ENCODE measurements at regions not wholly inside any gene's neighbourhood (a gene's known extent, or its start where the extent isn't known, plus 50 kb on each side); places are given as distances from the start of the nearest gene placed in this dataset.
"Not testable (repeated sequence)": the region's sequence is repeated elsewhere in the genome, so short reads cannot be mapped to it uniquely, and the experiment has no call there.

GRCh38 chr2:163123526-163123925, 285.0 kb upstream of the KCNH7 start:
- H3K36me3 ChIP-seq (replicated peaks), result no peaks in the 10 kb centered on the region
- TF ChIP-seq, protein P1, sequence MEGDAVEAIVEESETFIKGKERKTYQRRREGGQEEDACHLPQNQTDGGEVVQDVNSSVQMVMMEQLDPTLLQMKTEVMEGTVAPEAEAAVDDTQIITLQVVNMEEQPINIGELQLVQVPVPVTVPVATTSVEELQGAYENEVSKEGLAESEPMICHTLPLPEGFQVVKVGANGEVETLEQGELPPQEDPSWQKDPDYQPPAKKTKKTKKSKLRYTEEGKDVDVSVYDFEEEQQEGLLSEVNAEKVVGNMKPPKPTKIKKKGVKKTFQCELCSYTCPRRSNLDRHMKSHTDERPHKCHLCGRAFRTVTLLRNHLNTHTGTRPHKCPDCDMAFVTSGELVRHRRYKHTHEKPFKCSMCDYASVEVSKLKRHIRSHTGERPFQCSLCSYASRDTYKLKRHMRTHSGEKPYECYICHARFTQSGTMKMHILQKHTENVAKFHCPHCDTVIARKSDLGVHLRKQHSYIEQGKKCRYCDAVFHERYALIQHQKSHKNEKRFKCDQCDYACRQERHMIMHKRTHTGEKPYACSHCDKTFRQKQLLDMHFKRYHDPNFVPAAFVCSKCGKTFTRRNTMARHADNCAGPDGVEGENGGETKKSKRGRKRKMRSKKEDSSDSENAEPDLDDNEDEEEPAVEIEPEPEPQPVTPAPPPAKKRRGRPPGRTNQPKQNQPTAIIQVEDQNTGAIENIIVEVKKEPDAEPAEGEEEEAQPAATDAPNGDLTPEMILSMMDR (IDR thresholded peaks at IDR 0.05; ENCODE audit: low read depth, low read length, missing control alignments), result no peak
- H3K27me3 ChIP-seq (replicated peaks), result no peaks in the 10 kb centered on the region
- in situ Hi-C loops (cut with HindIII; ENCODE audit: low pct_ligation_motif_present, low sequenced_read_pairs), result no loop called here
- no peak overlapping the region for H3K4me3 ChIP-seq (ENCODE audit: low read depth, low read length)
- H3K27ac ChIP-seq, result no peak overlapping the region
- no peak for DNase-seq

- H3K27ac ChIP-seq, result no peak overlapping the region
- no peaks in the 10 kb centered on the region for H3K36me3 ChIP-seq (replicated peaks)
- H3K27me3 ChIP-seq (replicated peaks), result no peaks in the 10 kb centered on the region
- TF ChIP-seq, protein P1 (IDR thresholded peaks at IDR 0.05; ENCODE audit: low read depth, low read length, missing control alignments), result no peak
- H3K4me3 ChIP-seq (ENCODE audit: low read depth, low read length), result no peak overlapping the region
- in situ Hi-C loops (cut with HindIII; ENCODE audit: low pct_ligation_motif_present, low sequenced_read_pairs), result no loop called here
- no peak for DNase-seq
Observed at GRCh38 chr2:163122257-163122656, 283.7 kb upstream of the KCNH7 start.

DNA sequence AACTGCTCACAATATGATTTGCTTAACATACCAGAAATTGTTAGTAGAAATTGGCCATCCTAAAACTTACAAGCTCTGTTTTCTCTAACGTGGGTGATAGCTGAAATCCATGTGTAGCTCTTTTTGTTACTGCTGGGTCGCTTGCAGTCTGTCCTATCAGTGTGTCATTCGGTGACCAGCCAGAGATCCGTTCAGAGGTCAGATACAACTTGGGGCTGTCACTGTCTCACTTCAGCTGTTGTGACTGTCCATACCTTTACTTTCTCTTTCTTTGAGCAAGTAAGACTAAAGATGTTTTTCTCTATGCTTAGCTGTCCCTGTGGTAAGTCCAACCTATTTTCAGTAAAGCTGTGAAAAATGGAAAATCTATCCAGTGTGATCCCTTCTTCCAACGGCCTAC, 282.9 kb upstream of the KCNH7 start:
- no peak for DNase-seq
- Histone ChIP-seq H3K27me3 (replicated peaks) (no peaks in the 10 kb centered on the region), H3K4me3 (ENCODE audit: low read depth, low read length) (no peak overlapping the region), H3K27ac (no peak overlapping the region), H3K36me3 (replicated peaks) (no peaks in the 10 kb centered on the region)
- in situ Hi-C loops (cut with HindIII; ENCODE audit: low pct_ligation_motif_present, low sequenced_read_pairs), result no loop called here
- TF ChIP-seq, protein P1 (IDR thresholded peaks at IDR 0.05; ENCODE audit: low read depth, low read length, missing control alignments), result no peak

DNA sequence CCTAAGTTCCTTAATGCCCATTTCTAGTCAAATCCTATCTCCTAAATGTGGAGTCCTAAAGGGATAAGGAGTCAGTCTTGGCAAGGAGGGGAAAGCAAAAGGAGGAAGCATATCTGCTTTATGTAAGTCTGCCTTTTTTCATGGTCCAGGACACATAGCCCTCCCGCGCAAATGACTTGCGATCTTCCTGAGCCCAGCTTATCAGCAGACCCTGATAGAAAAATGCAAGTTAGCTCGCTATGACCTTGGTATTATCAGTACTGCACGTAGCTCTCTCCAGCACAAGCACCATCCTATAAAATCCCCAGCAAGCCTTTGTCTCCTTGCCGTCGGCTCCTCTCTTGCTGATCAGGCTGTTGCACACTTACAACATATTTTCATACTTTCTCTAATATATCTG, 281.4 kb upstream of the KCNH7 start:
- no peaks in the 10 kb centered on the region for H3K27me3 ChIP-seq (replicated peaks)
- no peak overlapping the region for H3K4me3 ChIP-seq (ENCODE audit: low read depth, low read length)
- DNase-seq, result no peak
- no peaks in the 10 kb centered on the region for H3K36me3 ChIP-seq (replicated peaks)
- TF ChIP-seq, protein P1 (IDR thresholded peaks at IDR 0.05; ENCODE audit: low read depth, low read length, missing control alignments), result no peak
- in situ Hi-C loops (cut with HindIII; ENCODE audit: low pct_ligation_motif_present, low sequenced_read_pairs), result no loop called here
- no peak overlapping the region for H3K27ac ChIP-seq

- TF ChIP-seq, protein P1 (IDR thresholded peaks at IDR 0.05; ENCODE audit: low read depth, low read length, missing control alignments), result no peak
- no peaks in the 10 kb centered on the region for H3K36me3 ChIP-seq (replicated peaks)
- H3K27ac ChIP-seq, result no peak overlapping the region
- in situ Hi-C loops (cut with HindIII; ENCODE audit: low pct_ligation_motif_present, low sequenced_read_pairs), result no loop called here
- no peaks in the 10 kb centered on the region for H3K27me3 ChIP-seq (replicated peaks)
- DNase-seq, result no peak
- no peak overlapping the region for H3K4me3 ChIP-seq (ENCODE audit: low read depth, low read length)
Observed at GRCh38 chr2:163086940-163087339, 248.4 kb upstream of the KCNH7 start.

DNA sequence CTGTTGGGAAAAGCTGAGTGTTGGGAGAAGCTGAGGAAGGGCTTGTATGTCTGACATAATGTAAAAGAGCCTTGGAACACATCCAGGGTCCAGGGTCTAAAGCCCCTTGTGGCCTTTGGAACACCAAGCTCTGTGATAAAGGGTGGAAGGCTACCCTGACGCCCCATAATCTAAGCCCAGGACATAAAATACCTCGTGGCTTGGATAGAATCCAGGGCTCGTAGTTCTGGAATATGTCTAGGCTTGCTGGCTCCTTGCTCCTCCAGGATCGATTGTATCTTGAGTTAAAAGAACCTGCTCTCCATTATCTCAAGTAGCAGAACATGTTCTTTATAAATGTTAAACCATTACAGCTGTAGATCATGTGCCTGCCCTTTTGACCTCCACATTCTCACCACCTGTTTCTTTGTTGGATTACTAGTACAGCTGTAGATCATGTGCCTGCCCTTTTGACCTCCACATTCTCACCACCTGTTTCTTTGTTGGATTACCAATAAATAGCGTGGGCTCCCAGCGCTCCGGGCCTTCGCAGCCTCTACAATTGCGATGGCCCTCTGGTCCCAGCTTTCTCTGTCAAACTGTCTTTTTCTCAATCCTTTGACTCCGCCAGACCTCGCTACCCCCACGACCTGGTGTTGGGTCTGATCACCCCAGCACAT, 246.9 kb upstream of the KCNH7 start:
- H3K4me3 ChIP-seq (ENCODE audit: low read depth, low read length); in situ Hi-C loops (cut with HindIII; ENCODE audit: low pct_ligation_motif_present, low sequenced_read_pairs); H3K36me3 ChIP-seq (replicated peaks); H3K27ac ChIP-seq; H3K27me3 ChIP-seq (replicated peaks); DNase-seq: not testable (repeated sequence)

All from brain microvascular endothelial cell (primary cell).